ENCODE measurements at regions not wholly inside any gene's neighbourhood (a gene's known extent, or its start where the extent isn't known, plus 50 kb on each side); places are given as distances from the start of the nearest gene placed in this dataset.

DNA sequence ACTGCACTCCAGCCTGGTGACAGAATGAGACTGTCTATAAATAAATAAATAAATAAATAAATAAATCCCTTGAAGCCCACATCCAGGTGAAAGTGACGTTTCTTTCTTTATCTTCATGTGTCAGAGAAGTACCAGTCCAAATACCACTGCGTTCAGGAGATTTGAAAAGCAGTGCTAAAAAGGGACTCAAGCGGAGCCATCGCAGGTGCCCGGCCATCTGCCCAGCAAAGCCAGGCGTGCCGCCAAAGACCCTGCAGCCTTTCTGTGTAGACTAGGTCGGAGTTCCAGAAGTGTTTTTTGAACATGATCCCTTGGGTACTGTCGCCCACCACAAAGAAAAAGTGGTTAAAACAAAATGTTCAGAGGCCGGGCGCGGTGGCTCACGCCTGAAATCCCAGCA, 65.7 kb upstream of the CEP85L start:
- TF ChIP-seq, protein P1, sequence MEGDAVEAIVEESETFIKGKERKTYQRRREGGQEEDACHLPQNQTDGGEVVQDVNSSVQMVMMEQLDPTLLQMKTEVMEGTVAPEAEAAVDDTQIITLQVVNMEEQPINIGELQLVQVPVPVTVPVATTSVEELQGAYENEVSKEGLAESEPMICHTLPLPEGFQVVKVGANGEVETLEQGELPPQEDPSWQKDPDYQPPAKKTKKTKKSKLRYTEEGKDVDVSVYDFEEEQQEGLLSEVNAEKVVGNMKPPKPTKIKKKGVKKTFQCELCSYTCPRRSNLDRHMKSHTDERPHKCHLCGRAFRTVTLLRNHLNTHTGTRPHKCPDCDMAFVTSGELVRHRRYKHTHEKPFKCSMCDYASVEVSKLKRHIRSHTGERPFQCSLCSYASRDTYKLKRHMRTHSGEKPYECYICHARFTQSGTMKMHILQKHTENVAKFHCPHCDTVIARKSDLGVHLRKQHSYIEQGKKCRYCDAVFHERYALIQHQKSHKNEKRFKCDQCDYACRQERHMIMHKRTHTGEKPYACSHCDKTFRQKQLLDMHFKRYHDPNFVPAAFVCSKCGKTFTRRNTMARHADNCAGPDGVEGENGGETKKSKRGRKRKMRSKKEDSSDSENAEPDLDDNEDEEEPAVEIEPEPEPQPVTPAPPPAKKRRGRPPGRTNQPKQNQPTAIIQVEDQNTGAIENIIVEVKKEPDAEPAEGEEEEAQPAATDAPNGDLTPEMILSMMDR (IDR thresholded peaks at IDR 0.05): no peak
- no peak for TF ChIP-seq YY1 (IDR thresholded peaks at IDR 0.05; ENCODE audit: low read depth)
- TF ChIP-seq FOXM1 (IDR thresholded peaks at IDR 0.05; ENCODE audit: low read depth): no peak
- TF ChIP-seq RFX5 (IDR thresholded peaks at IDR 0.05; ENCODE audit: low read length): no peak
